MM.1S (cell line): ENCODE measurements at regions not wholly inside any gene's neighbourhood (a gene's known extent, or its start where the extent isn't known, plus 50 kb on each side); places are given as distances from the start of the nearest gene placed in this dataset.

Experiments
- DNase-seq: peaks from one replicate; pipeline ENCODE4 v3.0.0-alpha.2; 2015
- H2AFZ ChIP-seq: fragments of 300-600 bp; sonication (generic); 2 replicates; pipeline ENCODE4 v1.6.0; 2016; ENCODE audit warnings: antibody characterized with exemption, low read length
- H3F3A ChIP-seq: fragments of 300-600 bp; sonication (generic); 2 replicates; pipeline ENCODE4 v1.6.1; 2016; ENCODE audit warnings: mild to moderate bottlenecking, antibody characterized with exemption, low read length, moderate library complexity, mixed read lengths; ENCODE audit not compliant: insufficient read depth
- H3K27ac ChIP-seq: fragments of 300-600 bp; sonication (generic); 2 replicates; pipeline ENCODE4 v1.5.1; 2016; ENCODE audit warnings: mild to moderate bottlenecking, low read length
- H3K27me3 ChIP-seq: fragments of 300-600 bp; sonication (generic); replicated peaks from 2 replicates; pipeline ENCODE4 v1.6.0; 2016; ENCODE audit warnings: low read length; ENCODE audit not compliant: insufficient read depth
- H3K36me3 ChIP-seq: fragments of 300-600 bp; sonication (generic); replicated peaks from 2 replicates; pipeline ENCODE4 v1.6.1; 2016; ENCODE audit warnings: mild to moderate bottlenecking, low read length, mixed read lengths; ENCODE audit not compliant: insufficient read depth
- H3K4me1 ChIP-seq: fragments of 300-600 bp; sonication (generic); 2 replicates; pipeline ENCODE4 v1.6.1; 2016; ENCODE audit warnings: low read length, mixed read lengths
- H3K4me2 ChIP-seq: fragments of 300-600 bp; sonication (generic); 2 replicates; pipeline ENCODE4 v1.6.0; 2016; ENCODE audit warnings: low read depth, low read length
- H3K4me3 ChIP-seq: fragments of 300-600 bp; sonication (generic); 2 replicates; pipeline ENCODE4 v1.5.1; 2016; ENCODE audit warnings: low read length, mixed read lengths
- H3K79me2 ChIP-seq: fragments of 300-600 bp; sonication (generic); 2 replicates; pipeline ENCODE4 v1.6.1; 2016; ENCODE audit warnings: mixed run types, low read length, mixed read lengths
- H3K9ac ChIP-seq: fragments of 300-600 bp; sonication (generic); 2 replicates; pipeline ENCODE4 v1.6.1; 2016; ENCODE audit warnings: low read length, mixed read lengths
- H3K9me2 ChIP-seq: fragments of 300-600 bp; sonication (generic); replicated peaks from 2 replicates; pipeline ENCODE4 v1.6.1; 2016; ENCODE audit warnings: mild to moderate bottlenecking, low read length, mixed read lengths; ENCODE audit not compliant: insufficient read depth
- H3K9me3 ChIP-seq: fragments of 300-600 bp; sonication (generic); replicated peaks from 2 replicates; pipeline ENCODE4 v1.6.1; 2016; ENCODE audit warnings: mild to moderate bottlenecking, low read length, mixed read lengths; ENCODE audit not compliant: insufficient read depth
- H4K20me1 ChIP-seq: fragments of 300-600 bp; sonication (generic); 2 replicates; pipeline ENCODE4 v1.6.1; 2016; ENCODE audit warnings: mild to moderate bottlenecking, low read length, moderate library complexity, mixed read lengths; ENCODE audit not compliant: insufficient read depth
- EZH2 ChIP-seq: fragments of 300-600 bp; sonication (generic); optimal IDR thresholded peaks from 2 replicates; pipeline ENCODE3; 2017; ENCODE audit warnings: low read depth, mild to moderate bottlenecking, antibody characterized with exemption, low read length, mixed read lengths
- EZH2phosphoT487 ChIP-seq: fragments of 300-600 bp; sonication (generic); IDR thresholded peaks from 2 replicates; pipeline ENCODE4 v1.6.1; 2018; ENCODE audit warnings: antibody characterized with exemption, low read length
- TF ChIP-seq, protein P1 (sequence below): fragments of 300-600 bp; sonication (generic); IDR thresholded peaks from 2 replicates; pipeline ENCODE4 v1.5.1; 2016; ENCODE audit warnings: antibody characterized with exemption, low read length, mixed read lengths

- H4K20me1 ChIP-seq, result no peaks in the 10 kb centered on the region
- TF ChIP-seq, protein P1, sequence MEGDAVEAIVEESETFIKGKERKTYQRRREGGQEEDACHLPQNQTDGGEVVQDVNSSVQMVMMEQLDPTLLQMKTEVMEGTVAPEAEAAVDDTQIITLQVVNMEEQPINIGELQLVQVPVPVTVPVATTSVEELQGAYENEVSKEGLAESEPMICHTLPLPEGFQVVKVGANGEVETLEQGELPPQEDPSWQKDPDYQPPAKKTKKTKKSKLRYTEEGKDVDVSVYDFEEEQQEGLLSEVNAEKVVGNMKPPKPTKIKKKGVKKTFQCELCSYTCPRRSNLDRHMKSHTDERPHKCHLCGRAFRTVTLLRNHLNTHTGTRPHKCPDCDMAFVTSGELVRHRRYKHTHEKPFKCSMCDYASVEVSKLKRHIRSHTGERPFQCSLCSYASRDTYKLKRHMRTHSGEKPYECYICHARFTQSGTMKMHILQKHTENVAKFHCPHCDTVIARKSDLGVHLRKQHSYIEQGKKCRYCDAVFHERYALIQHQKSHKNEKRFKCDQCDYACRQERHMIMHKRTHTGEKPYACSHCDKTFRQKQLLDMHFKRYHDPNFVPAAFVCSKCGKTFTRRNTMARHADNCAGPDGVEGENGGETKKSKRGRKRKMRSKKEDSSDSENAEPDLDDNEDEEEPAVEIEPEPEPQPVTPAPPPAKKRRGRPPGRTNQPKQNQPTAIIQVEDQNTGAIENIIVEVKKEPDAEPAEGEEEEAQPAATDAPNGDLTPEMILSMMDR, result no peak
- TF ChIP-seq EZH2, result no peak
- TF ChIP-seq EZH2phosphoT487, result no peak
- H3K4me2 ChIP-seq, result no peak overlapping the region
- H3K36me3 ChIP-seq, result no peaks in the 10 kb centered on the region
- DNase-seq, result no peak
- H3K27ac ChIP-seq, result no peak overlapping the region
- no peak overlapping the region for H3K9ac ChIP-seq
- no peak overlapping the region for H3K4me3 ChIP-seq
- H2AFZ ChIP-seq, result no peak overlapping the region
- H3F3A ChIP-seq, result no peaks in the 10 kb centered on the region
- no peaks in the 10 kb centered on the region for H3K27me3 ChIP-seq
- H3K4me1 ChIP-seq, result no peaks in the 10 kb centered on the region
- no peaks in the 10 kb centered on the region for H3K9me2 ChIP-seq
- H3K9me3 ChIP-seq, result no peaks in the 10 kb centered on the region
- H3K79me2 ChIP-seq, result no peaks in the 10 kb centered on the region
Observed at GRCh38 chr5:98296426-98296825, 477.0 kb upstream of the RGMB start.

- no peak overlapping the region for H3K9ac ChIP-seq
- no peak overlapping the region for H3K4me2 ChIP-seq
- H3K27me3 ChIP-seq, result no peaks in the 10 kb centered on the region
- H3K4me3 ChIP-seq, result no peak overlapping the region
- no peaks in the 10 kb centered on the region for H3K9me2 ChIP-seq
- no peaks in the 10 kb centered on the region for H3F3A ChIP-seq
- no peaks in the 10 kb centered on the region for H4K20me1 ChIP-seq
- H3K4me1 ChIP-seq, result no peaks in the 10 kb centered on the region
- H3K36me3 ChIP-seq, result no peaks in the 10 kb centered on the region
- H2AFZ ChIP-seq, result no peak overlapping the region
- H3K27ac ChIP-seq, result no peak overlapping the region
- no peaks in the 10 kb centered on the region for H3K9me3 ChIP-seq
- TF ChIP-seq, protein P1, result no peak
- no peak for TF ChIP-seq EZH2
- TF ChIP-seq EZH2phosphoT487, result no peak
- DNase-seq, result no peak
- no peaks in the 10 kb centered on the region for H3K79me2 ChIP-seq
Observed at GRCh38 chr5:98299435-98299834, 474.0 kb upstream of the RGMB start.

- no peaks in the 10 kb centered on the region for H3K4me1 ChIP-seq
- H3F3A ChIP-seq, result no peaks in the 10 kb centered on the region
- H3K9me3 ChIP-seq, result no peaks in the 10 kb centered on the region
- H3K36me3 ChIP-seq, result no peaks in the 10 kb centered on the region
- no peak overlapping the region for H3K4me2 ChIP-seq
- no peak overlapping the region for H2AFZ ChIP-seq
- TF ChIP-seq EZH2phosphoT487 (no peak), EZH2 (no peak)
- TF ChIP-seq, protein P1, result no peak
- H4K20me1 ChIP-seq, result no peaks in the 10 kb centered on the region
- no peak overlapping the region for H3K4me3 ChIP-seq
- no peak overlapping the region for H3K9ac ChIP-seq
- no peaks in the 10 kb centered on the region for H3K9me2 ChIP-seq
- no peak for DNase-seq
- H3K79me2 ChIP-seq, result no peaks in the 10 kb centered on the region
- no peak overlapping the region for H3K27ac ChIP-seq
- H3K27me3 ChIP-seq, result no peaks in the 10 kb centered on the region
Observed at GRCh38 chr5:98301547-98301946, 471.9 kb upstream of the RGMB start.

- no peaks in the 10 kb centered on the region for H3K9me3 ChIP-seq
- DNase-seq, result no peak
- no peaks in the 10 kb centered on the region for H4K20me1 ChIP-seq
- H3K9me2 ChIP-seq, result no peaks in the 10 kb centered on the region
- TF ChIP-seq, protein P1, result no peak
- no peak for TF ChIP-seq EZH2
- no peak for TF ChIP-seq EZH2phosphoT487
- H3K4me1 ChIP-seq, result no peaks in the 10 kb centered on the region
- no peaks in the 10 kb centered on the region for H3K36me3 ChIP-seq
- H3K4me3 ChIP-seq, result no peak overlapping the region
- H3K9ac ChIP-seq, result no peak overlapping the region
- H3F3A ChIP-seq, result no peaks in the 10 kb centered on the region
- H3K27me3 ChIP-seq, result no peaks in the 10 kb centered on the region
- no peaks in the 10 kb centered on the region for H3K79me2 ChIP-seq
- no peak overlapping the region for H3K4me2 ChIP-seq
- H2AFZ ChIP-seq, result no peak overlapping the region
- H3K27ac ChIP-seq, result no peak overlapping the region
Observed at GRCh38 chr5:98307811-98308210, 465.7 kb upstream of the RGMB start.
